ENCODE measurements at regions not wholly inside any gene's neighbourhood (a gene's known extent, or its start where the extent isn't known, plus 50 kb on each side); places are given as distances from the start of the nearest gene placed in this dataset.

GRCh38 chr9:13716601-13717321 is 437.3 kb upstream of the MPDZ start:
- DNase-seq (ENCODE audit: low spot score), result no peak

DNA sequence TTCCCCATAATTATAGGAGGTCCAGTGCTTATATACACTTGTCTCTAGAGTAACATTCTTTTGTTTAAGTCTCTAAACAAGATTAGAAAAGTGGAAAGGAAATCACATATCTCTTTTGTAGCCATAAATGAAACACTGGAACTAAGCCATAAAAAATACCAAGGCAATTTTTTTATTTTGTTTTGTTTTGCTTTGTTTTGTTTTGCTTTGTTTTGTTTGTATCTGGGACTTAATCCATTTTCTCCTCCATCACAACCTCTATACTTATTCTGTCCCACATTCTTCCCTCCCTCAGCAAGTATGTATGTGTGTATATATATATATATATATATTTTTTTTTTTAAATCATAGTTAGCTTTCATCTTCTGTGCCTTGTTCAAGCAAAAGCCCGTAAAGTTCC is 436.6 kb upstream of the MPDZ start:
- DNase-seq (ENCODE audit: low spot score), result no peak

DNA sequence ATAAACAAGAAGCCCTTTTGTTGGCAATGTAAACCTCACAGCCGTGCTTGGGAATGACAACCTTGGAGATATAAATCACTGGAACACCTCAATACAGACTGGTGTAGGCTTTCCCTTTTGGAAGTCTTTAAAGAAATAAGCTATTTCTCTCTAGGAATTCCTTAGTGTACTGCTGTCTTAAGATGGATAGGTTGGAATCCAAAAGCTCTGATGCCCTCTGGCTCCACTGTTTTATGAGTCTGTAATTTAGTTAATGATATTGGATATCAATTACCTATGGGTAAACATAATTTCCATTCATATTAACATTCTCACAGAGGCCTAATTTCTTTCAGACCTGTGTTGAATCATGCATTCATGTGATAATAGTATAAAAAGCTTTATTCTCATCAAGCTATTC is 435.9 kb upstream of the MPDZ start:
- DNase-seq (ENCODE audit: low spot score), result no peak

- no peak for DNase-seq (ENCODE audit: low spot score)
These were observed 428.4 kb upstream of the MPDZ start for GRCh38 chr9:13707612-13708576.

GRCh38 chr9:13705918-13706317 is 426.4 kb upstream of the MPDZ start:
- no peak for DNase-seq (ENCODE audit: low spot score)

- no peak for DNase-seq (ENCODE audit: low spot score)
These were observed 425.9 kb upstream of the MPDZ start for GRCh38 chr9:13705373-13705772.

GRCh38 chr9:13690595-13690994 is 411.1 kb upstream of the MPDZ start:
- no peak for DNase-seq (ENCODE audit: low spot score)

- DNase-seq (ENCODE audit: low spot score), result no peak
These were observed 410.4 kb upstream of the MPDZ start for GRCh38 chr9:13689925-13690324.

- DNase-seq (ENCODE audit: low spot score), result peak; percentile 20
These were observed 409.6 kb upstream of the MPDZ start for GRCh38 chr9:13688990-13689600.

DNA sequence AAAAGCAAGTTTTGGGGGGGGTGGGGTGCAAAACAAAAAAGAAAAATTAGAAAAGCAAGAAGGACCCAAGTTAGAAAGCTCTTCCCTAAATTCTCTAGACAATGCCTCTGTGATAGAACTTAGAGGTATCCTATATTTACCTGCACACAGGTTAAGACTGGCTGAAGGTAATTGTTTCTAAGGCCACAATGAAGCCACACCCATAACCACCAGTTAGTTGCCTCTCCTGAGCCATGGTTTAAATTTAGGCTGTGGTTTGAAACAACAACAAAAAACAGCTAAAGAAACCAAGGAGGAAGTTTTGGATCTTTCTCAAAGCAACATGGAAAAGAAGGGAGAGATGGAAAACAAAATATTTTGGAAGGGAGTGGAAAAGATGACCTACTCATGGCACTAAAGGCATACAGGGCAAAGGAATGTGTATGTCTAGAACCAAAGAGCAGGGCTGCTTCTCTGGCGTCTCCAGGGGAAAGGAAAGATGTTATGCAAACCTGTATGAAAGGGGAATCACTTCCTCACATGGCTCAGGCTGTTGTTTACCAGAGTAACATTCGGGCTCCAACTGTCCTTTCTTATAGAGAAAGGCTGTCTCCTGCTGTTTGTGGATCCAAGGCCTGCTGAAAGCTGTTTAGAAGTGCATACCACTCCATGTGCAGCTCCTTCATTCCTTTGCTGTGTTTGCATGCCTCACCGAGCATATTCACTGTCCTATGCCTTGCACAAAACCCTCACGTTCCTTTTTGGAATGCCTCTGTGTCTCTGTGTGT is 408.9 kb upstream of the MPDZ start:
- no peak for DNase-seq (ENCODE audit: low spot score)

GRCh38 chr9:13684656-13685055 is 405.2 kb upstream of the MPDZ start:
- no peak for DNase-seq (ENCODE audit: low spot score)

GRCh38 chr9:13677801-13678200 is 398.3 kb upstream of the MPDZ start:
- DNase-seq (ENCODE audit: low spot score), result no peak

- no peak for DNase-seq (ENCODE audit: low spot score)
These were observed 396.1 kb upstream of the MPDZ start for GRCh38 chr9:13675638-13676000.

DNA sequence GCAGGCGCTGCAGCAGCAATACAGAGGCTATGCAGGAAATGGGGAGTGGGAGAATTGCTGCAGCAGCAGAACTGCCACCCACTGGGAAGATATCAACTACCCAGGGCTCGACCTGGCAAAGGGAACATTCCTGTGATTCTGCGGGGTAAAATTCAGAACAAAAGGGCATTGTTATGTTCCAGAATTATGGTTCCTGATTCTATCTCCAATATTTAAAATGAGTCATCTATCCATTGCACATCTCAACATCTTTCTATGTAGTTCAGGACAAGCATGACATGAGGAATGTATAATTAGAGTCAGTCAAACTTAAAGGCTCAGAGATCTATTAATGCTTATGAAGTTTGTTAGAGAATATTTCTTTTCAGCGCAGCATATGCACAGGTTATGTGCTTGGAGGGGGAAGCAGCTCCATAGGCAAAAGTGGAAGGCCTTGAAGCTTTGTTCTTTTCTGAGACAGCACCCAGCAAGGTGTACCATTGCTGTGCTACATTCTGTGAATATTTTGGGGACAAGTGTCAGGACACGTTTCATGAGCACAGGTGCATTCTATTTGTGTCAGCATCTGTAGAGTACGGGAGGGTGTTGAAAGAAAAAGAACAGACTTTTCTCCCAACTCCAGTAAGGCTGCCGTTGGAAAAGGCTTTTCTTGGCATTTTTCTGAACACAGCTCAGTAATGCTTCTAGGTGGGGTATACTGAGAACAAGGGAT is 395.6 kb upstream of the MPDZ start:
- DNase-seq (ENCODE audit: low spot score), result no peak

GRCh38 chr9:13673348-13673747 is 393.9 kb upstream of the MPDZ start:
- DNase-seq (ENCODE audit: low spot score), result no peak

DNA sequence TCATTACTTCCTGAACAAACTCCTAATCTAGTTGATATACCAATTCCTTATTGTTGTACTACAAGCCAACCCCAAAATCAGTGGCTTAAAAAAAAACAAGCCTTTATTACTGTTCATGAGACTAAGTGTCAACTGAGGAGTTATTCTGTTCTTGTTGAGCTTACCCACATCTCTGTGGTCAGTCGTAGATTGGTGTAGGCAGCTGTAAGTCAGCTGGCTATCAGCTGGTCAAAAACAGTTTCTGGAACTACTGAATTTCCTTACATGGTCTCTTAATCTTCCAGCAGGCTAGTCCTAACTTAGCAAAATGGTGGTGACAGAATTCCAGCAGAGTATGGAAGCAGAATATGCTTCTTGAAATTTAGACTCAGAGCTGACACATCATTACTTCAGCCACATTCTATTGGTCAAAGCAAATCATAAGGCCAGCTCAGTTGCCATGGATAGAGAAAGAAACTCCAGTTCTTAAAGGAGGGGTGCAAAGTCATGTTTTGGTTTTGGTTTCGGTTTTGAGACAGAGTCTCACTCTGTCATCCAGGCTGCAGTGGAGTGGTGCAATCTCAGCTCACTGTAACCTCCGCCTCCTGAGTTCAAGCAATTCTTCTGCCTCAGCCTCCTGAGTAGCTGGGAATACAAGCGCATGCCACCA is 386.1 kb upstream of the MPDZ start:
- peak; percentile 6 for DNase-seq (ENCODE audit: low spot score)

- DNase-seq (ENCODE audit: low spot score), result no peak
These were observed 381.5 kb upstream of the MPDZ start for GRCh38 chr9:13661014-13661413.

DNA sequence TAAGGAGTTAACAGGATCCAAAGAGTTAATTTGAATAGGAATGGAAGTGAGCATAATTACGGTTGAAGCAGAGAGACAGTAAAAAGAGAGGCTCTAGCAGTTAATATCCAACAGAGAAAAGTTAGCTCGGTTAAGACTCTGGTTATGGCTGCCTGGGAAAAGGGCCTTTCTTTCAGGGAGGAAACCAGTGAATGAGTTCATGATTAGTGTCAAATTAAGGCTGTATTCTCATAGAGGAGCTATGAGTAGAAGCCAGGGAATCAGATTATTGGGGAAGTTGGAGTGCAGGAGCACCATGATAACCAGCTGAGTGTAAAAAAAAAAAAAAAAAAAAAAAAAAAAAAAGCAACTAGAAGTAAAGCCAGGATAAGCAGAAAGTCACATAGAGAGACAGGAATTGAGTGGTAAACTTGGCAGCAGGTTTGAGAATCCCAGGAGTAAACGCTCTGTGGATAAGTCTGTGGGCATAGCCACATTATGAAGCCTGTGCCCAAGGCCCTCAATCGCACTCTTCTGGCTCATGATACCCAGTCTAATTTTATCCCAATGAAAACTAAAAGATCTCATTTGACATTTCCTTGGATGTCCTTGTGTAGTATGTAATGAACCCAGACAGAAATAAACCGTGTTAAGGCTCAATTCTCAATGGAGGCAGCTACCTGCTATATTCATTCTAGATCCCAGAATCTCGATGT is 372.6 kb upstream of the MPDZ start:
- DNase-seq (ENCODE audit: low spot score), result no peak

GRCh38 chr9:13651526-13651925 is 372.0 kb upstream of the MPDZ start:
- no peak for DNase-seq (ENCODE audit: low spot score)

GRCh38 chr9:13648676-13649075 is 369.2 kb upstream of the MPDZ start:
- no peak for DNase-seq (ENCODE audit: low spot score)

Measured in SW480 (cell line).